ENCODE measurements at regions not wholly inside any gene's neighbourhood (a gene's known extent, or its start where the extent isn't known, plus 50 kb on each side); places are given as distances from the start of the nearest gene placed in this dataset.

DNA sequence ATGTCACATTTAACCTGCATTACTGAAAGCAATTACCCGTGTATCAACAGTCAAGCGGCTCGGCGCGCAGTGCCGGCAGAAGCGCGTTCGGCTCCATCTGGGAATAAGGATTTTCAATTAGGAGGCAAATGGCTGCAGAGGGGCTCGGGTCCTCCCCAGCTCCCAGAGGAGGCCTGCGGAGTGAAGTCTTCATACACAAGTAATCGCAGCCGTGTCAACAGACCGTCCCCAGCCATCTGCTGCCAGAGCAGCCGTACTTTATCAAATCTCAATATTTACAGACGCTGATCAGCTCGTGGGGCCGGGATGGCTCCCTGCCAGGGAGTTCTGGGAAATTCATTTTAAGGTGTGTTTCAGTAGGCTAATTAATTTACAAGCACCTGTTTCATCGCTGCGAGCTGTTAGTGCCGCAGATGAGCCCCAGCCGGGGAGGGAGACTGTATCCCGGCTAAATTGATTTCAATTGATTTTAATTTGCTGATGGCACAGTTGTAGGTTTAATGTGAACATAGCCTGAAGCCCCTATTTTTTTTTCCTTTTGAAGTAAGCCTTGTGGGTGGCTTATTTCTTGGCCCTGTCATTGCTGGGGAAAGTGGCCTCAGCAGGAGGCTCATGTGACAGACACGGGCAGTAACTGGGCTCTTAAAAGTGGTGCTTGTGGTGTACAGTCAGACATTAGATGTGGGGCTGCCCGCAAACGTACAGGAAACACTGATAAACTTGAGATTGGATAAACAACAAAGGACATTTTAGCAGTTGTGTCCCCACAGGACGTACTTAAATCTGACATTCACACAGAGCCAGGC lies 252.7 kb downstream of the TEX29 start:
- H3K4me3 ChIP-seq (ENCODE audit: control insufficient read depth, low read depth, low read length) = no peak overlapping the region
- TF ChIP-seq, protein P1, sequence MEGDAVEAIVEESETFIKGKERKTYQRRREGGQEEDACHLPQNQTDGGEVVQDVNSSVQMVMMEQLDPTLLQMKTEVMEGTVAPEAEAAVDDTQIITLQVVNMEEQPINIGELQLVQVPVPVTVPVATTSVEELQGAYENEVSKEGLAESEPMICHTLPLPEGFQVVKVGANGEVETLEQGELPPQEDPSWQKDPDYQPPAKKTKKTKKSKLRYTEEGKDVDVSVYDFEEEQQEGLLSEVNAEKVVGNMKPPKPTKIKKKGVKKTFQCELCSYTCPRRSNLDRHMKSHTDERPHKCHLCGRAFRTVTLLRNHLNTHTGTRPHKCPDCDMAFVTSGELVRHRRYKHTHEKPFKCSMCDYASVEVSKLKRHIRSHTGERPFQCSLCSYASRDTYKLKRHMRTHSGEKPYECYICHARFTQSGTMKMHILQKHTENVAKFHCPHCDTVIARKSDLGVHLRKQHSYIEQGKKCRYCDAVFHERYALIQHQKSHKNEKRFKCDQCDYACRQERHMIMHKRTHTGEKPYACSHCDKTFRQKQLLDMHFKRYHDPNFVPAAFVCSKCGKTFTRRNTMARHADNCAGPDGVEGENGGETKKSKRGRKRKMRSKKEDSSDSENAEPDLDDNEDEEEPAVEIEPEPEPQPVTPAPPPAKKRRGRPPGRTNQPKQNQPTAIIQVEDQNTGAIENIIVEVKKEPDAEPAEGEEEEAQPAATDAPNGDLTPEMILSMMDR (IDR thresholded peaks at IDR 0.05; ENCODE audit: control insufficient read depth, insufficient read depth, low read depth, low read length, missing control alignments) = no peak
- no peak for DNase-seq (ENCODE audit: low read depth)

DNA sequence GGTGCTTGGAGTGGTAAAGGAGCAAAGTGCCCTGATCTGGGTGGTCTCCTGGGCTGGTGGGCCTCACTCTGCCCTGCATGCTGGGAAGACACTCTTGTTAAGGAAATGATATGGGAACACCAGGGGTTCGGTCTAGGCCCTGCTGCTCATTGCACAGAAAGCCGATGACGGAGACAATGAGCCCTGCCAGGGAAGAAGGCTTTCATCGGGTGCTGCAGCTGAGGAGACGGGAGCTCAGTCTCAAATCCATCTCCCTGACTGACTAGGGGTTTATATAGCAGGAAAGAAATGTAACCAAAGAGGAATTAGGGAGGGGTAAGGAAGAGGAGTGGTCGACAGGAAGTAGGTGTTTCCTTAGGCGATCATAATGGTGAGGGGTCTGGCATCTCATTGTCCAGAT lies 253.4 kb downstream of the TEX29 start:
- no peak overlapping the region for H3K4me3 ChIP-seq (ENCODE audit: control insufficient read depth, low read depth, low read length)
- no peak for DNase-seq (ENCODE audit: low read depth)
- TF ChIP-seq, protein P1 (IDR thresholded peaks at IDR 0.05; ENCODE audit: control insufficient read depth, insufficient read depth, low read depth, low read length, missing control alignments) = no peak

DNA sequence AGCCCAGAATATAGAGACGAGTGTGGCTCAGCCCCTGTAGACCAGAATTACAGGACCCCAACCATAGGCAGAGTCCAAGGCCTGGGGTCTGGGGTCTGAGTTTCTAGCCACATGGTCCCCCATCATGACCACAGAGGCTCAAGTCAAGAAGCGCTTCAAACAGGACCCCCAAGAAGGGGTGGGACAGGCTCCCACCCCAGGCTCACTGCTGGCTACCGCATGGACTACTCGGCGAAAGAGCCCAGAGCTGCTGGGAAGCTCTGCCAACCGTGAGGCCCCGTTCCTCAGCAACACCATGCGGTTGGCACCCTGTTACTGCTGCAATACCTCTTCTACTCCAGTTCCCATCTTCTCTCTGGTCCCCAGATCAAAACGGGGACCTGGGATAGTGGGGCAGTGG lies 254.8 kb downstream of the TEX29 start:
- TF ChIP-seq, protein P1 (IDR thresholded peaks at IDR 0.05; ENCODE audit: control insufficient read depth, insufficient read depth, low read depth, low read length, missing control alignments) = no peak
- no peak for DNase-seq (ENCODE audit: low read depth)
- no peak overlapping the region for H3K4me3 ChIP-seq (ENCODE audit: control insufficient read depth, low read depth, low read length)

DNA sequence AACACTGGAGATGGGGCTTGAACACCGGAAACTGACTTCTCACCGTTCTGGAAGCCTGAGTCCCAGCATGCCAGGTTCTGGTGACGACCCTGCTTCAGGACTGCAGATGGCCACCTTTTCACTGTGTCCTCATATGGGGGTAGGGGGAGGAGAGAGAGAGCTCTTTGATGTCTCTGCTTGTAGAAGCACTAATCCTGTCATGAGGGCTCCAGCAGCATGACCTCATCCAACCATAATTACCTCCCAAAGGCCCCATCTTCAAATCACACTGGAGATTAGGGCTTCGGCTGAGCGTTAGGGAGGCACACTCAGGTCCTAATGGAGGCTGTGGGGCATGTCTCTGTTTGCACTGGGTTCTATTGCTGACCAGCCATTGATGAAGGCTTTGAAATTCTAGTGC lies 255.3 kb downstream of the TEX29 start:
- DNase-seq (ENCODE audit: low read depth) = no peak
- TF ChIP-seq, protein P1 (IDR thresholded peaks at IDR 0.05; ENCODE audit: control insufficient read depth, insufficient read depth, low read depth, low read length, missing control alignments) = no peak
- H3K4me3 ChIP-seq (ENCODE audit: control insufficient read depth, low read depth, low read length) = no peak overlapping the region

DNA sequence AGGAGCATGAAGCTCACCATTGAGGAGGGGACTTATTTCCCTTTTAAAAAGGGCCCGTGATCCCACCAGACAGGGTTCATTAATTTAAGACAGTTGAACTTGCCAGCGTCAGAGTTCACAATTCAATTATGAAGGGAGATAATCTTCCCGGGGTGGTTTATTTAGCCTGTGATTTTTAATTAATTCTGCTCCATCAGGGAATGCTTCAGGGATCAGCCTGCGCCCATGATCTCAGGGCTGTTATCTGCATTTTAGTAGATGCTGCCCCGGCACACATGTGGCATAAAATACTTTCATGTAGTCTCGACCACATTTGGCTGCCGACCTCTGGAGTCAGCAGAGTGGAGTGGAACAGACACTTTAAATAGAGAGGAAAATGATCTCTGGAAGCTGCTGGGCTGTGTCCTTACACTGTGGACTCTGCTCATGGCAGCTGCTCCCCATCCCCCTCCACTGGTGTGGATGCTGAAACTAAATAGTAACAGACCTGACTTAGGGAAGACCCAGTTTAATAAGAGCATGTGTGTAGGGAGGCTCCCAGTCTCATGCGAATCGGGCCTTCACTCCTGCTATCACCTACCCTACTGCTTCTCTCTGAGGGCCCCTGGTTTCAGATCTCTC lies 256.9 kb downstream of the TEX29 start:
- TF ChIP-seq, protein P1 (IDR thresholded peaks at IDR 0.05; ENCODE audit: control insufficient read depth, insufficient read depth, low read depth, low read length, missing control alignments) = no peak
- H3K4me3 ChIP-seq (ENCODE audit: control insufficient read depth, low read depth, low read length) = no peak overlapping the region
- DNase-seq (ENCODE audit: low read depth) = no peak

DNA sequence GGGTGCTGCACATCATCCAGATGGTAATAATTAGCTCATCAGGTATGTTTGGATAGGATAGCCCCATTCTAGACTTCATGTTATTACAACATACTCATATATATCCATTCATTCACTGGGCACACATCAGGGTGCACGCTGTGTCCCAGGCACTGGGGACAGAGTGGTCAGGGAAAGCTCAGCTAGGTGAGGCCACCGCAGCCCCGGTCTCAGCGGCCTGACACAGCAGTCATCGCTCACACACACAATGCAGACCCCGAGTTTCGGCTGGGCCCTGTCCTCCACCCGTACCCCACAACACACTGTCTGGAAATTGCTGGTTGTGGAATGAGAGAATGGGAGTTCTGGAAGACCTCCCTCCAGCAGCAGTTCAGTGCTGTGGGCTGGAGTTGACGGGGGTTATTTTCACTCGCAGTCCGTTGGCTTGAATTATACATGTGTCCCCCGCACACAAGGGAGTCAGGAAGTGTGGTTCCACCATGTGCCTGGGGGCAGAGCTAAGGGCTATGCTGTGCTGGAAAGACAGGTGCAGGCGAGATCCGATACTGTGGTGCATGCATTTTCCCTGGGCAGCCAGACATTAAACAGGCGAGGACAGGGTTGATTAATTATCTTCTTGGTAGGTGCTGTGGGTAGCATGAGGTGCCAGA lies 257.6 kb downstream of the TEX29 start:
- TF ChIP-seq, protein P1 (IDR thresholded peaks at IDR 0.05; ENCODE audit: control insufficient read depth, insufficient read depth, low read depth, low read length, missing control alignments) = no peak
- H3K4me3 ChIP-seq (ENCODE audit: control insufficient read depth, low read depth, low read length) = no peak overlapping the region
- no peak for DNase-seq (ENCODE audit: low read depth)

Measured in AG09309 (cell line).